ENCODE measurements at regions not wholly inside any gene's neighbourhood (a gene's known extent, or its start where the extent isn't known, plus 50 kb on each side); places are given as distances from the start of the nearest gene placed in this dataset.
"Not testable (repeated sequence)": the region's sequence is repeated elsewhere in the genome, so short reads cannot be mapped to it uniquely, and the experiment has no call there.

DNA sequence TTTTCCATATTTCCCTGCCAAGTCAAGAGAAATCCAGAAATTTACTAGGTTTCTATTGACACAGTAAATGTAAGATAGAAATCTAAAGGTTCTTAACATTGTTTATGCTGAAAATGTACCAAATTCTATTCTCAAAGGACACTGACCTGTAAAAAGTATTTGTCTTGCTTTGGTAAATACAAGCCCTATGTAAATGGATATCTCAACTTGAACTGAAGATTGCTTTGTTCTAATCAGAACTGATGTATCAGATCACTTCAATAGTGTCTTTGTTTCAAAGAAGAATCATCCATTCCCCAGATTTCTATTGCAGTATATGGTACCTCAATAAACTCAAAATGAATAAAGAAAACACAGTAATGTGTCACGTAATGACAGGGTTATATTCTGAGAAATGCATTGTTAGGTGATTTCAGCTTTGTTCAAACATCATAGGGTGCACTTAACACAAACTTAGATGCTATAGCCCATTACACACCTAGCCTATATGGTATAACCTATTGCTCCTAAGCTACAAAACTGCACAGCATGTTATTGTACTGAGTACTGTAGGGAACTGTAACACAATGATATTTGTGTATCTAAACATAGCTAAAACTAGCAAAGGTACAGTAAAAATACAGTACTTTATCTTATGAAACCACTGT lies 143.5 kb upstream of the NECTIN3 start:
- no peak for DNase-seq

DNA sequence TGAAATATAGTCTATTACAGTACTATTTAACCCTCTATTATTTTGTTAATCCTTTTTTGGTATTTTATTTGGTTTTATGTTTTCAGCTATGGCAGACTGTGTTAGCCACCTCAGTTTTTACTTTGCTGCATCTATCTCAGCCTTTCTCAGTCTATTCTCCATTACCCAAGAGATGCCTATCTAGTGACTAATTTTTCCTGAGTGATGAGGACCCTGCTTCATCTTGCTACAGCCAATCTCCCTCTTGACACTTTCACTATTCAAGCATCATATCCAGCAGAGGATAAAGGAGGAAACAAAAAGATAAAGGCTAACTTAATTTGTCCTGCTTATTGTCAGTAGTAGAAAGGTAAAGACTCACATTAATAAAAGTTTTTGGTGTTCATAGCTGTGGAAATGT lies 141.8 kb upstream of the NECTIN3 start:
- DNase-seq = no peak

DNA sequence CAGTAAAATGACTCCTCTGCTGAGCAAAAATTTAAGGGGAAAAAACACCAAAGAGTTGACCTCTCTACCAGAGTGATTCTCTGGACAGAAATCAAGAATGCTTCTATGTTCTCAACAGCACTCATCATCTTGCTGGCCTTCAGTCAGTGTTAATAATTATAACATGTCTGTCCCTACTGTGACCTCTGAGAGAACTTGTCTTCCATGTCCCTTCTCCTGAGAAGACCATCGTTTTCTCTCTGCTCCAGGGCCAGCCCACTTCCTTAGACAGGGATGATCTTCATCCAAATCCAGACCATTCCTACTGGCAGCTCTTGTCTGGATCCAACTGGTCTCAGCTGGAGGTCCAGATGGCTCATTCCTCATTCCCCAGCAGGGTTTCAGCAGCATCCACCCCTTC lies 139.0 kb upstream of the NECTIN3 start:
- DNase-seq = no peak

DNA sequence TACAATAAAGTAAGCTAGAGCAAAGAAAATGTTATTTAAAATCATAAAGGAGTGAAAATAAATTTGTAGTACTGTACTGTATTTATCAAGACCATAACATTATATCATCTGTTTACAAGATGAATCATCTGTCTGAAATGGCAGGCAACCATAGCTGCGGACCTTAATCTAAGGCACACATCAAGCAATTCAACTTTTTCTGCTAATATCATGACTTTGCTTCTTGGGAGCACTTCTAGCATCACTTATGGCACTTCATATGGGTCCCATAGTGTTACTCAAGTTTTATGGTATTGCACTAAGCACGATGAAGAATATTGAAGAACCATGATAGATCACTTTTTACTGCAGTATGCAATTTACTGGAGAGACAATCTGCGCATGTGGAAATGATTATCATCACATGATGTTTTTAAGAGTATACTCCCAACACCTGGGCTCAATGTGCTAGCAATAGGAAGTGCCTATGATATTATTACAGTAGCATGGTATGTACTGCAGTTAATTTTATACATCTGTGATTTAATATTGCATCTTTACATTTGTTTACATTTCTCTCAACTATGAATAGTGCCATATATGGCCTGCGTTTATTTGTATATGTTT lies 137.7 kb upstream of the NECTIN3 start:
- DNase-seq = no peak

DNA sequence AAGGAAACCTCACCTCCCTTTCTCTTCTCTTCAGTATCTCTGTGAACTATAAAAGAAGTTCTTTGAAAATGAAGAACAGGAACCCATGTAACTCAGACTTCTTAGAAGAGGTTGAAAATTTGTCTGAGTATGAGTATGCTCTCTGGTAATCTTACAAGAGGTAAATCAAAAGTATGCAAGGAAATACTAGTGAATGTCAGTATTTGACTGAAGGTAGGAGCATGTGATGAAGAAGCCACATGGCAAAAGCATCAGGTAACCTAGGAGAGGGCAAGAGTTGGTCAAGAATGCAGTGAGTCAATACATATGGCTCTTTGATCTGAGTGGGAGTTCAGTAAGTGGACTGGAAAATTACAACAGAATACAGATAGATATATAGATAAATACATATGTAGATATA lies 133.0 kb upstream of the NECTIN3 start:
- DNase-seq = no peak

DNA sequence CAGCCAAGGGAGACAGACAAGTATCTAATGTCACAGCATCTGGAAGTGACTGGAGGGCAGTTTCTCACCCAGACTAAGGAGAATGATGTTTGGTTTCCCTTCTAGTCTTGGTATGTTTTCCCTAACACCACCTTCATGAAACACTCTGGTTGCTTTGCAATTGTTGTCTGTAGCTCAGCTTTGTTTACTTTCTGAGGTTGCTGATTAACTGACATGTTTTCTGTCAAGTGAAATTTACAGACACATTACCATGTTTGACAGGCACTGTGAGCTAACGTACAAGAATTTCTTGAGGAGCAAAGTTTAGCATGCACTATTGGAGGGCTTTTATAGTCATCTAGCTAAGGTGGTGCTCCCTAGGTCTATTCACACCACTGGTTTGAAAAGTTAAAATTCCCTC lies 131.6 kb upstream of the NECTIN3 start:
- DNase-seq = no peak

DNA sequence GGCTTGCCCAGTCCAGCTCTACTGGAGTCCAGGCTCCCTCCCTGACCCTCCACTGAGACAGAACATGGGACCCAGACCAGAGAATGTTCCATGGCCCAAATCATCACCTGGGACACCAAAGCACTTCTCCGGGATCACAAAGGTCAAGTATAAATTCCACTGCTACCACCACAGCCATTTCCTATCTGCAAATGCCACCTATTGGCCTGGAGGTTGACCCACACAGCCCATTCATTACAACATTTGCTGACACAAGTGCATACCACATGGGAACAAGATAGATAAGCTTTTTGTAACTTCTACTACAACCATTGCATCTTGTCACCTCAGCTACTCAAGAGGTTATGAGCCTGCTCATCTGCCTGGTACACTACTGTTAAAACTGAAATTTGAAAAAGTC lies 126.8 kb upstream of the NECTIN3 start:
- no peak for DNase-seq

DNA sequence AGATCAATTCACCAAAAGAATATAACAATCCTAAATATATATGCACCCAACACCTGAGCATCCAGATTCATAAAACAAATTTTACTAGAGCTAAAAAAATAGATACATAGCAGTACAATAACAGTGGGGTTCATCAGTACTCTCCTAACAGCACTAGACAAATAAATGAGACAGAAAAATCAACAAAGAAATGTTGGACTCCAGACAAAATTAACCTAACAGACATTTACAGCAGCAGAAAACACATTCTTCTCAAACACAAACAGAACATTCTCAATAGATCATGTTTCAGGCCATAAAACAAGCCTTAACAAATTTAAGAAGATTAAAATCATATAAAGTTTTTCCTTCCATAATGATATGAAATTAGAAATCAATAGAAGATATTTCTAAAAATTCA lies 124.8 kb upstream of the NECTIN3 start:
- no peak for DNase-seq

DNA sequence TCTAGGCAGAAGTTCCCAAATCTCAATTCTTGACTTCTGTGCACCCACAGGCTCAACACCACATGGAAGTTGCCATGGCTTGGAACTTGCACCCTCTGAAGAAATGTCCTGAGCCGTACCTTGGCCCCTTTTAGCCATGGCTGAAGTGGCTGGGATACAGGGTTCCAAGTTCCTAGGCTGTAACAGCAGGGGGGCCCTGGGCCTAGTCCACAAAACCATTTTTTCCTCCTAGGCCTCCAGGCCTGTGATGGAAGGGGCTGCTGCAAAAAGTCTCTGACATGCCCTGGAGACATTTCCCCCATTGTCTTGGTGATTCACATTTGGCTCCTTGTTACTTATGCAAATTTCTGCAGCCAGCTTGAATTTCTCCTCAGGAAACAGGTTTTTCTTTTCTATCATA lies 122.4 kb upstream of the NECTIN3 start:
- not testable (repeated sequence) for DNase-seq

DNA sequence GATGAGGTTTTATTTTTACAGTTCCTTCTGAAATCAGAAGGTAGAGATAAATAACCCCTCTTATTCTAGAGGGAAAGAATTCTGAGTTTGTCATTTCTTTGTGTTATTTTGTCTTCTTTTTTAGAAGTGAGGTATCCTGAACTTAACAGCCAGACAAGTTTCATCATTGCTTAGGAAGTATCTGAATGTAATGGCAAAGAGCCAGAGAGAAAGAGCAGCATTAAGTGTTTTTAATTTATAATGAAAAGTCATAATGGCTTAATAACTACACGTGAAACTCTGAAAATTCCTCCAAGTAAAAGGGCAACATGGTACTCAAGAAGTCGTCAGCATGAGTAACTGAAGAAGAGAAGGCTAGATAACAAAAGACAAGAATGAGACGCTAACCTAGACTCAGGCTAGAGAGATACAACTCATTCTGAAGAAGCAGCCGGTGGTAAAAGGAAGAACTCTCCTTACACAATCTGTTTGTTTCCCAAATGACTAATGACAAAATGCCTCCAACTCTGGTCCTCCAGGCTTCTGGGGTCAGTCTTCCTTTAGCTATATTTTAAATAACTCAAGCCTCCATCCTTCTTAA lies 116.2 kb upstream of the NECTIN3 start:
- DNase-seq = no peak

DNA sequence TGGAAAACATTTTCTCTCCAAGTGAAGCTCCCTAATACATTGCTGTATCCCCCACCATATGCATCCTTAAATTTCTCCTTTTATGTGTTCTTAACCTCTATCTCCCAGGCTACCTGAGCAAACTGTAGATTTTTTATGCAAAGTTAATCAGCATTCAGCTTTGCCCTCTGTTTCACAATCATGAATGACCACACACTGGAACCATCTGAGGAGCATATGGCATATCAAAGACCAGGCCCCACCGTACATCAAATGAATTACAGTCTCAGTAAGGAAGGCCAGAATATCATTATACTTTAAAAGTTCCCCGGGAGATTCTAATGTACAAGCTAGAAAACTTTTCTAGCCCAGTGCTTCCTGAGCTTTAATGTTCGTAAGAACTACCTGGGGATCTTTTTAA lies 115.5 kb upstream of the NECTIN3 start:
- no peak for DNase-seq

DNA sequence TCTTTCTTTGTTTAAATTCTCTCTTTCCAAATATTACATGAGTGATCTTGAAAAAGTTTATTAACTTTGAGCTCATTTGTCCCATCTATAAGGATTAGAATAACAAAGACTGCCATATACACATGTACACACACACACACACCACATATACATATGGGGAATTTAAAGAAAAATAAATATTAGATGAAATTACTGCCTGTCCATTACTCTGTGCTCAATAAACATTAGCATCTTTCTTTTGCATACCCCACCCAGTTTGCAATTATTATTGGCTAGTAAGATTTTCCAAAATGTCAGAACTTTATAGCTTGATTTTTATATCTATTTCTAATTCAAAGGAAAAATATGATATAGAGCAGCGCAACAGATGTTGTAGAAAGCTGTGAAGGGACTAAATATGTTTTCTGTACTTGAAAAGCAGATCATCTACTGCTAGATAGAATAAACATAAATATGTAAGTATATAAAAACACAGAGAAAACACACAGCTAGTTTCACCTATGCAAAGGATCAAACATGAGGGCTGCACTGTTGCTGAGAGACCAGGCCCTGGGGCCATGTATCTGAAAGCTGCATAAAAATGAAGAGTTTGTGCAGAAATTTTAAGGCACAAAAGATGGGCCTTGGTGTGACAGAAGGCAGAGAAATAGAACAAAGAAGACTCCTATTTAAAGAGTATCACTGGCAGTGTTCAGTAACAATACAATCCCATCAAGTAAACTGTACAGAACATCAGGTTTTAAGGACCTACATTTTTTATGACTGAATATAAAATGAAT lies 114.2 kb upstream of the NECTIN3 start:
- DNase-seq = no peak

DNA sequence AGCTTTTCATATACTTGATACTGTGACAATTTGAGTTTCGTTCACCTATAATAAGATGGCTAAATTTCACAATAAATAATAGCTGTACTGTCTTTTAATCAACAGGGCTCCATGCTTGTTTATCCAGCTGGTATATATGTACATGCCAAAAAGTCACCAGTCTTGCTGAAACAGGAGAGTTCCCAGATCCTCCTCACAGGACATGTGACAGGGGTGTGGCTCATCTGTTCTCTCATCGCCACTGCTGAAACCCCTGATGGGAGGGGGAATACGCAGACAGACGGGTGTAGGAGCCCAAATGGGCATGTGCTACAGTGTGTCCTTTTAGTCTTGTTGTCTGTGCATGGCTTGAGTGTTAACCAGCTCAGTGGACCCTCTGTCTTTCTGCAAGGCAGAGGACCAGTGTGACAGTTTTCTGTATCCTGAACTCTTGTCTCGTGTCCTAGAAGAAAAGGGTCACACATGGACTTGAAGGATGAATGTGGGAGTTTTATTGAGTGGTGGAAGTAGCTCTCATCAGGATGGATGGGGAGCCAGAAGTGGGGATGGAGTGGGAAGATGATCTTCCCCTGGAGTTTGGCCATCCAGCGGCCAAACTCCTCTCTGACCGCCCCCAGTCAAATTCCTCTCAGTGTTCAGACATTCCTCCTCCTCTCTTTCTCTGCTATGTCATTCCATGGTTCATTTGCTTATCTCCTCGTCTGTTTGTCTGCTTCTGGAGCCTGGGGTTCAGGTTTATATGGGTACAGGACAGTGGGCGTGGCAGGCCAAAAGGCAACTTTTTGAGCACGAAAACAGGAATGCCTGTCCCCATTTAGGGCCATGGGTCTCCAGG lies 113.1 kb upstream of the NECTIN3 start:
- DNase-seq = no peak

DNA sequence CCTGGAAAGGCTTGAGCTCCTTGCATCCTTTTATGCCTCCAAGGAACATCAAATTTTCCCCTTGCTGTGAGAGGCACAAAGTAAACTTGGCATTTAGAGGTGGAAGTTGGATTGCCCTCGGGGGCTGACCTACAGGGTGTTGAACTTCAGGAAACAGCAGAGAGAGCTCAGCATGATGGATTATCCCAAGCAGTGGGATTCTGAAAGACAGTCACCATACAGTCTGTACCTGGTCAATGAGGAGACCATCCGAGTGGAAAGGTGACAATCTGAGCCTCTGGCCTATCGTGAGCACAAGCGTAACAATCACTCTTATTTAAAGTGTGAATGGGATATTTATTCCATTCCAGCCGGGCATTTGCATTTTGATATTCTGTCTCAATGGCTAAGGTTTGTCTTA lies 105.6 kb upstream of the NECTIN3 start:
- DNase-seq = no peak

DNA sequence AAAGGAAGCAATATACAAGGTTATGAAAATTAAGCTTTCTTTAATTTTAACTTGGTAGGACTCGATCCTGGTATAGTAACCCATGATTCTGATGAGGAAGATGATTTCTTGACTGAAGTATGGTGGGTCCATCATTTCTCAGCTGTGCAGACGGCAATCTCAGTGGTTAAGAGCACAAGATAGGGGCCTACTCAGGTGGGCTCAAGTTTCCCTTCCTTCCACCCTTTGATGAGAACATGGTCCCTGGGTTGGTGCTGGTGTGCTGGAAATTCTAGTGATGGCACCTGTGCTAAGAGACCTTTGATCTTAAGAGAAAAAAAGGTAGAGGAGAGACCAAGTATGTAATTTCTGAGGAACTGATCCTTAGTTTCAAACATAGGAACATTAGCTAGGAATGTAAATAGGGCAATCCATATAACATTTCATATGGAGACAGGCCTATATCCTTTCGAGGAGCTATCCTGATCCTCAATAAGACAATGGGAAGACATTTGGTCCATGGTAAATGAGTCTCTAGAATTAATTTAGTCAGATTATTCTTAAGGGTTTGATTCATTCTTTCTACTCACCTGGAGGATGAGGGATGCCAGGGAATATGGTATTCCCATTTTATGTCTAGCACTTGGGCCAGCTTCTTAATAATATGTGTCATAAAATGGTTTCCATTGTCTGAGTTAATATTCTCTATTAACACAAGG lies 104.5 kb upstream of the NECTIN3 start:
- DNase-seq = no peak

DNA sequence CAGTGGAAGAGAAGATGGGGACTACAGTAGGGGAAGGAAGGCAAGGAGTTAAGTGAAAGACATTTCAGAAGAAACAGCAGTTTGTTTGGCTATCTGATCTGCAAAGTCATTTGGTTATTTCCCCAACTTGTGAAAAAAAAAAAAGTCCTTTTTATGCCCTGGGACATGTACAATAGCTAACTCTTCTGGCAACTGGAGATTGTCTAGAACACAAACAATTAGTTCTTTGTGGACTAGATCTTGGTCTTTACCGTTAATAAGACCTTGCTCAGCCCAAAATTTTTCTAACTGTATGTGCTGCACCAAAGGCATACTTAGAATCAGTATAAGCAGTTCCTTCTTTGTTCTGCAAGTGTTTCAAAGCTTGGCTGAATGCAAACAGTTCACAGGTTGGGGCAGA lies 103.5 kb upstream of the NECTIN3 start:
- no peak for DNase-seq

DNA sequence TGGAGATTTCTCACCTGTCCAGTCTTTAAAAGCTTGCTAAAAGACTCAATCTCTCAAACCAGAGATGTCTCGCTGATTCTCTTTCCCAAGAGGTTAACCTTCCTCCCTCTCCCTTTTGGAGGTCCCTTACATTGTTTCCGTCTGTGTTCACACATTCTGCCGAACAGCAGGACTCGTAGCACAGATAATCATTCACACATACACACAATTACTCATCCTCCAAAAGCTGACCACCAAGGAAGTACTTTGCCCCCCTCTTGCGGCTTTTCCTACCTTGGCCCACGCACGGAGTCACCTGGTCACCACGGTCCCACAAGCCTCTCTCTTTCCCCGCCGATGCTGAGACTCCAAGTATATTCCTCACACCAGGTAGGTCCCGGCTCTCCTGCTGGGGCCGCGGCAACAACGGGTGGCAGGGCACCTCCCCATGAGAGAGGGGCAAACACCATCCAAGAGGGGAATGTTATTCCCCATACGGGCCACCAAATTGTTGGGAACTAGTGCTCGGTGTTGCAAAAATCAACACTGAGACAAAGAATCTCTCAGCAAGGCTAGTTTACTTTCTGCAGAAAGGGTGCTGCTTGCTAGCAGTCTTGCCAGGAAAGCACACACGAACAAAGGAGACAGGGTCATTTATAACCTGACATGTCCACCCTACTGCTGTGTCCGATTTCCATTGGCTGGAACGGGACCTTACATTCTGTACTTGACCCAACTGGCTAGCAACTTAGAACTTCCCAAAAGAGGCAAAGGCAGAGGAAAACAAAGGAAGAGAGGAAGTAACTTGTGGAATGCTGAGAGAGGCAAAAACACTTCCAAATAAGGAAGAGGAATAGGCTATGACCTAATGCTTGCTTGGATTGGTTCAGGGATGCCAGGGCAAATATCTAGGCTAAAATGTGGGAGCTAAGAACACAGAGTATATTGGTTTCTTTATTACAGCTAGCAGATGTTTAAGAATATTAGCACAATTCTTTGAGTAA lies 102.1 kb upstream of the NECTIN3 start:
- no peak for DNase-seq

DNA sequence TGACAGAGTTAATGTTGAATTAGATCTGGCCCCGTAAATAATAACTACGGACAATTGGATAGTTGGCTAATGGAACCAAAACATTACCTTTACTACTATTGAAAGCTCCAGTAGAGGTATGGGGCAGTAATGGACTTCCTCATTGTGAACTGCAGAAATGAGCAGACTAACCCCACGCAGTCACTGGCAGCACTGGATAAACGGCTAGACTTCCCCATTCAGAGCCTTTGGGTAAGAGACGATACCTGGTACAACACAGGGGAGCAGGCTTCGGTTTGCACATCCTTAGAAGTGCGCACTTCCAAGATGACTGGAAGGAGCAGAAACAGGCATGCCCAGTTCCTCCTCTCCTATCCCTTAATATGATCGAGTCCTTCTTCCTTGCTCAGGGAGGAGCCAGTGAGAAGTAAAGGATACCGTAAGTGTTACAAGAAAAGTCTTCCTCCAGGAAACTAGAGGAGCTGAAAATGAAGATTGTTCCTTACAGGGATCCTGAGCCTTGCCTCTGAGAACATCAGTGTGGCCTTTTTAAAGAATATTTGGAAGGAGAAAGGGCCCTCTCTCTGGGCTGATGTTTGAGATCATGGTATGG lies 100.5 kb upstream of the NECTIN3 start:
- no peak for DNase-seq

DNA sequence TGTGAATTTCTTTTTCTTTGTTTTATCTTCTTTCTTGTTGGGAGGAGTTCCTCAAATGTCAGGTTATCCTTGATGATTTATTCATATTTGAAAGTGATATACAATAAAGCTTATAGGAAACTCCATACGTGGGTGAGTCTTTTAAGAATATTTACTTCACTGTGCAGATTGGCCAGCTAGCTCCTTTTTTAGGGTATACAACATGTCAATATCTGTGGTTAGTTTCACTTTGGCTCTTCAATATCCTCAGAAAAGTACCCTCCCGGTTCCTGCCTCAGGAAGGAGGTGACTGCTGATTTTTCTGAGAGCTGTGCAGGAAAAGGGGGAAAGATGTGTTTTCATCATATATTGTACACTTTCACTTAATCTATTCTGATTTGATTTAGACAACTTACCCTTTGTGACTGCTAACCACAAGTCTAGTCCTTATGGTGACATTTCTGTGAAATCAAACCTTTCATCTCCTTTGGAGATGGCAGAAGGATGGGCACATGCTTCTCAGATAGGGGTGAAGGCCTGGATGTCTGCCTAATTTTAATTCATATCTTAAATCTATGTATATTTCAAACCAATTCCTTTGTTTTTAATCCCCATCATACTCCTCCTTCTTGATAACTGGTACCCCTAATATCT lies 98.2 kb upstream of the NECTIN3 start:
- no peak for DNase-seq

DNA sequence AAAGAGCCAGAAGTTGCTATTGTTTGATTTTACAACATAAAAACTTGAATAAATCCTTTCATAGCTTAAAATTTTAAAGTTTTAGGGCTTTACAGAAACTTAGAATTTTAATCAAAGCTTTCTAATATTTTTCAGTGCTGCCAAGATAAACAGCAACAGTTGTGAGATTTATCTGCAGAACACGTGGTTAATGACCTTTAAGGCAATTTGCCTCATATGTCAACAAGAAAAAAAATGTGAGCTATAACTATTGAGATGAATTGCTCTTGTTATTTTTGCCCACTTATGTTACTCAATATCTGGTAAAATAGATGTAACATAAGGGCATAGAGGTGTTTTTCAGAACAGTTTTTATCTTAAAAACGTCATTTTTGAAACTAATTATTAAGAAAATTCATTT lies 96.7 kb upstream of the NECTIN3 start:
- no peak for DNase-seq
